ENCODE measurements at regions not wholly inside any gene's neighbourhood (a gene's known extent, or its start where the extent isn't known, plus 50 kb on each side); places are given as distances from the start of the nearest gene placed in this dataset.
"Not testable (repeated sequence)": the region's sequence is repeated elsewhere in the genome, so short reads cannot be mapped to it uniquely, and the experiment has no call there.

GRCh38 chr5:169385636-169386035 lies 84.7 kb upstream of the SLIT3 start:
- TF ChIP-seq CTCF (IDR thresholded peaks at IDR 0.05) (no peak), EP300 (IDR thresholded peaks at IDR 0.05) (no peak), POLR2AphosphoS5 (IDR thresholded peaks at IDR 0.05) (no peak), POLR2A (IDR thresholded peaks at IDR 0.05) (no peak)
- H3K4me3 ChIP-seq = no peak overlapping the region
- intact Hi-C loops (cut with DNase I; ENCODE audit: low total_unique reads) = no loop called here
- DNase-seq = no peak
- H3K36me3 ChIP-seq = no peaks in the 10 kb centered on the region
- H3K27ac ChIP-seq = no peak overlapping the region
- no peaks in the 10 kb centered on the region for H3K9me3 ChIP-seq
- no peaks in the 10 kb centered on the region for H3K4me1 ChIP-seq
- H3K27me3 ChIP-seq = peaks cover 0 to 6% (median 0%) of the 10 kb centered on the region in 3 donors

- 16 to 45% (median 29%) methylated on average over 5 of the region's 5 CpGs for WGBS, 5 donors
- TF ChIP-seq POLR2AphosphoS5 (IDR thresholded peaks at IDR 0.05) (no peak), EP300 (IDR thresholded peaks at IDR 0.05) (no peak), CTCF (IDR thresholded peaks at IDR 0.05) (no peak), POLR2A (IDR thresholded peaks at IDR 0.05) (no peak)
- no peak overlapping the region for H3K4me3 ChIP-seq
- H3K27ac ChIP-seq = no peak overlapping the region
- H3K4me1 ChIP-seq = no peaks in the 10 kb centered on the region
- no peak for DNase-seq
- intact Hi-C loops (cut with DNase I; ENCODE audit: low total_unique reads) = no loop called here
- H3K27me3 ChIP-seq = peaks cover 0 to 6% (median 0%) of the 10 kb centered on the region in 3 donors
- H3K9me3 ChIP-seq = no peaks in the 10 kb centered on the region
- no peaks in the 10 kb centered on the region for H3K36me3 ChIP-seq
Measured at GRCh38 chr5:169384661-169385060, 83.7 kb upstream of the SLIT3 start.

GRCh38 chr5:169374761-169375160 lies 73.8 kb upstream of the SLIT3 start:
- no peak for DNase-seq

GRCh38 chr5:169374111-169374510 lies 73.2 kb upstream of the SLIT3 start:
- no peaks in the 10 kb centered on the region for H3K27me3 ChIP-seq
- H3K4me1 ChIP-seq = no peaks in the 10 kb centered on the region
- H3K36me3 ChIP-seq = no peaks in the 10 kb centered on the region
- no peak for DNase-seq
- intact Hi-C loops (cut with DNase I; ENCODE audit: low total_unique reads) = no loop called here
- H3K4me3 ChIP-seq = no peak overlapping the region
- H3K27ac ChIP-seq = no peak overlapping the region
- peaks cover 0 to 7% (median 3%) of the 10 kb centered on the region in 4 donors for H3K9me3 ChIP-seq
- TF ChIP-seq EP300 (IDR thresholded peaks at IDR 0.05) = no peak
- TF ChIP-seq POLR2A (IDR thresholded peaks at IDR 0.05) = no peak
- no peak for TF ChIP-seq CTCF (IDR thresholded peaks at IDR 0.05)
- TF ChIP-seq POLR2AphosphoS5 (IDR thresholded peaks at IDR 0.05) = no peak
- 73 to 89% (median 80%) methylated on average over 10 of the region's 10 CpGs for WGBS, 5 donors

More at GRCh38 chr5:169374761-169375160, 73.8 kb upstream of the SLIT3 start:
- WGBS, 5 donors = 38 to 56% (median 48%) methylated on average over 2 of the region's 2 CpGs
- Histone ChIP-seq H3K4me1 (no peaks in the 10 kb centered on the region), H3K36me3 (no peaks in the 10 kb centered on the region), H3K27ac (no peak overlapping the region), H3K9me3 (peaks cover 0 to 7% (median 3%) of the 10 kb centered on the region in 4 donors), H3K4me3 (no peak overlapping the region), H3K27me3 (no peaks in the 10 kb centered on the region)
- TF ChIP-seq POLR2A (IDR thresholded peaks at IDR 0.05) (no peak), POLR2AphosphoS5 (IDR thresholded peaks at IDR 0.05) (no peak), CTCF (IDR thresholded peaks at IDR 0.05) (no peak), EP300 (IDR thresholded peaks at IDR 0.05) (no peak)
- intact Hi-C loops (cut with DNase I; ENCODE audit: low total_unique reads) = no loop called here

GRCh38 chr5:169371801-169372200 lies 70.9 kb upstream of the SLIT3 start:
- DNase-seq; H3K36me3 ChIP-seq; H3K27me3 ChIP-seq; H3K4me1 ChIP-seq; H3K4me3 ChIP-seq; H3K9me3 ChIP-seq; intact Hi-C loops (cut with DNase I; ENCODE audit: low total_unique reads); H3K27ac ChIP-seq: not testable (repeated sequence)
- WGBS, 5 donors = 91 to 93% (median 92%) methylated on average over 2 of the region's 2 CpGs

All from stomach (tissue), 8 donors.